Type B pancreatic cell (in vitro differentiated cells): ENCODE measurements at regions not wholly inside any gene's neighbourhood (a gene's known extent, or its start where the extent isn't known, plus 50 kb on each side); places are given as distances from the start of the nearest gene placed in this dataset.

Experiments
- DNase-seq: peaks from one replicate; pipeline ENCODE4 v3.0.0; 2021; ENCODE audit warnings: mixed read lengths; ENCODE audit not compliant: unreplicated experiment; ENCODE audit errors: extremely low spot score
- H3K27ac Mint-ChIP-seq: 2 replicates; pipeline ENCODE4 v1.8.0; 2021; ENCODE audit warnings: mild to moderate bottlenecking, mixed read lengths
- H3K27me3 Mint-ChIP-seq: 2 replicates; pipeline ENCODE4 v1.8.0; 2021; ENCODE audit warnings: mixed read lengths
- H3K36me3 Mint-ChIP-seq: 2 replicates; pipeline ENCODE4 v1.8.0; 2021; ENCODE audit warnings: mixed read lengths
- H3K4me1 Mint-ChIP-seq: one replicate; pipeline ENCODE4 v1.8.0; 2021; ENCODE audit warnings: mixed read lengths; ENCODE audit not compliant: unreplicated experiment
- H3K4me3 Mint-ChIP-seq: 2 replicates; pipeline ENCODE4 v1.8.0; 2021; ENCODE audit warnings: mild to moderate bottlenecking, mixed read lengths
- H3K9me3 Mint-ChIP-seq: 2 replicates; pipeline ENCODE4 v1.8.0; 2021; ENCODE audit warnings: mixed read lengths
- CTCF ChIP-seq: fragments of 200-600 bp; sonication (generic); conservative IDR thresholded peaks from 2 replicates; pipeline ENCODE4 v1.5.0; 2021; ENCODE audit warnings: antibody characterized with exemption, mild to moderate bottlenecking

- no peaks in the 10 kb centered on the region for H3K9me3 Mint-ChIP-seq
- no peak for TF ChIP-seq CTCF
- no peaks in the 10 kb centered on the region for H3K4me1 Mint-ChIP-seq
- no peak overlapping the region for H3K4me3 Mint-ChIP-seq
- no peak for DNase-seq
- no peaks in the 10 kb centered on the region for H3K36me3 Mint-ChIP-seq
- H3K27me3 Mint-ChIP-seq, result no peaks in the 10 kb centered on the region
- H3K27ac Mint-ChIP-seq, result no peak overlapping the region
These were observed 524.2 kb downstream of the TRIB2 start for GRCh38 chr2:13240789-13241487.

- Mint-ChIP-seq H3K9me3 (no peaks in the 10 kb centered on the region), H3K27ac (no peak overlapping the region)
- no peak for DNase-seq
These were observed 535.9 kb downstream of the TRIB2 start for GRCh38 chr2:13252615-13253014.

GRCh38 chr2:13255485-13255884 is 538.7 kb downstream of the TRIB2 start:
- TF ChIP-seq CTCF, result no peak
- H3K36me3 Mint-ChIP-seq, result no peaks in the 10 kb centered on the region
- H3K4me3 Mint-ChIP-seq, result no peak overlapping the region
- no peaks in the 10 kb centered on the region for H3K4me1 Mint-ChIP-seq
- H3K9me3 Mint-ChIP-seq, result no peaks in the 10 kb centered on the region
- H3K27ac Mint-ChIP-seq, result no peak overlapping the region
- no peak for DNase-seq
- no peaks in the 10 kb centered on the region for H3K27me3 Mint-ChIP-seq

More at GRCh38 chr2:13252615-13253014, 535.9 kb downstream of the TRIB2 start:
- H3K4me1 Mint-ChIP-seq, result no peaks in the 10 kb centered on the region
- H3K27me3 Mint-ChIP-seq, result no peaks in the 10 kb centered on the region
- no peak overlapping the region for H3K4me3 Mint-ChIP-seq
- H3K36me3 Mint-ChIP-seq, result no peaks in the 10 kb centered on the region
- TF ChIP-seq CTCF, result no peak

GRCh38 chr2:13260402-13260801 is 543.7 kb downstream of the TRIB2 start:
- H3K27ac Mint-ChIP-seq, result no peak overlapping the region
- H3K4me3 Mint-ChIP-seq, result no peak overlapping the region
- no peak for TF ChIP-seq CTCF
- no peaks in the 10 kb centered on the region for H3K36me3 Mint-ChIP-seq
- no peaks in the 10 kb centered on the region for H3K9me3 Mint-ChIP-seq
- no peaks in the 10 kb centered on the region for H3K4me1 Mint-ChIP-seq
- no peaks in the 10 kb centered on the region for H3K27me3 Mint-ChIP-seq
- DNase-seq, result no peak

- no peaks in the 10 kb centered on the region for H3K4me1 Mint-ChIP-seq
- H3K27me3 Mint-ChIP-seq, result no peaks in the 10 kb centered on the region
- H3K4me3 Mint-ChIP-seq, result no peak overlapping the region
- H3K9me3 Mint-ChIP-seq, result no peaks in the 10 kb centered on the region
- no peaks in the 10 kb centered on the region for H3K36me3 Mint-ChIP-seq
- no peak overlapping the region for H3K27ac Mint-ChIP-seq
- DNase-seq, result no peak
- TF ChIP-seq CTCF, result no peak
These were observed 549.4 kb downstream of the TRIB2 start for GRCh38 chr2:13266166-13266565.

GRCh38 chr2:13284688-13285087 is 568.0 kb downstream of the TRIB2 start:
- no peaks in the 10 kb centered on the region for H3K36me3 Mint-ChIP-seq
- no peak for TF ChIP-seq CTCF
- H3K27ac Mint-ChIP-seq, result no peak overlapping the region
- H3K9me3 Mint-ChIP-seq, result no peaks in the 10 kb centered on the region
- no peak for DNase-seq
- no peaks in the 10 kb centered on the region for H3K27me3 Mint-ChIP-seq
- H3K4me3 Mint-ChIP-seq, result no peak overlapping the region
- no peaks in the 10 kb centered on the region for H3K4me1 Mint-ChIP-seq
